ENCODE measurements at regions not wholly inside any gene's neighbourhood (a gene's known extent, or its start where the extent isn't known, plus 50 kb on each side); places are given as distances from the start of the nearest gene placed in this dataset.

DNA sequence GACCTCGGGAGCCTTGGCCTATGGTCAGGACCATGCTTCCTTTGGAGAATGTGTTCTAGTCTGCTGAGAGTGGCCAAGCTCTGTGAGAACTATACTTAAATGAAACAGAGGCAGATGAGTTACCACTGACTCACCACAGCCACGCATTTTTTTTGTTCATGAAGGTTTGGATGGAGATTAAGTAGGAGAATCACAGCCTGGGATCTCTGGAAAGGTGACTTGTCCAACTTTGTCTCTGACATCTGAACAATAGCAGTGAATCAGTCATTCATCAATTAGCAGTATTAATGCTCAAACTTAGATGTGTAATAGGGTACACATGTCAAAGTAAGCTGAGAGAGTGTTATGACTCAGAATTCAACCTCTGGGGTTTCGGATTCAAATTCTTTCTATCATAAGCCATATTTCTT, 100.7 kb upstream of the ANO3 start:
- no peaks in the 10 kb centered on the region for H3K36me3 ChIP-seq (ENCODE audit: insufficient read depth, low read length)
- no peak overlapping the region for H3K4me2 ChIP-seq (ENCODE audit: insufficient read depth, low read length)
- no peaks in the 10 kb centered on the region for H3K4me1 ChIP-seq (ENCODE audit: insufficient read depth, low read length)
- no peak overlapping the region for H2AFZ ChIP-seq (ENCODE audit: low read depth, low read length)
- no peak overlapping the region for H3K9ac ChIP-seq (ENCODE audit: low read depth, low read length)
- H3K9me3 ChIP-seq (ENCODE audit: insufficient read depth, low read length, severe bottlenecking): no peaks in the 10 kb centered on the region
- H4K20me1 ChIP-seq (ENCODE audit: insufficient read depth, low read length): no peaks in the 10 kb centered on the region
- no peaks in the 10 kb centered on the region for H3K79me2 ChIP-seq (ENCODE audit: insufficient read depth, low read length)
- TF ChIP-seq EZH2 (IDR thresholded peaks at IDR 0.05; ENCODE audit: borderline replicate concordance, low read depth, low read length, severe bottlenecking): no peak
- no peak overlapping the region for H3K27ac ChIP-seq (ENCODE audit: low read length)
- ATAC-seq (ENCODE audit: insufficient read depth, low read depth): no peak
- no peak for DNase-seq
- no peak overlapping the region for H3K4me3 ChIP-seq (ENCODE audit: low read depth in 1 of 2, low read length in 2 of 2)
- H3K27me3 ChIP-seq (ENCODE audit: insufficient read depth, low read length, poor library complexity): no peaks in the 10 kb centered on the region

DNA sequence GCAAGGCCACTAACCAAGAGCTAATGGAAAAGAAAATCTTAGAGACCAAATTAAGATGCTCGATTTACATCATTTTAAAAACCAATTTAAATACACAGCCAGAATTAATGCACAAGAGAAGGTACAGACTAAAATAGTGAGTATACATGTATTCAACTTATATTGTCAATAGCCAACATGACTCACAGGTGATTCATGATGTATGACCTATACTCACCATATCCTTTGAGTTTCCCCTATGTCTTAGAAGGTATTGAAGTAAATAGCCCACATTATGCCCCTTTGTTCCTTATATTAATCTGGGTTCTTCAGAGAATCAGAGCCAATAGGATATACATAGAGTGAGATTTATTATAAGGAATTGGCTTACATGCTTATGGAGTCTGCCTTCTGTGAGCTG, 97.5 kb upstream of the ANO3 start:
- H3K4me2 ChIP-seq (ENCODE audit: insufficient read depth, low read length): no peak overlapping the region
- H3K9ac ChIP-seq (ENCODE audit: low read depth, low read length): no peak overlapping the region
- no peak for TF ChIP-seq EZH2 (IDR thresholded peaks at IDR 0.05; ENCODE audit: borderline replicate concordance, low read depth, low read length, severe bottlenecking)
- TF ChIP-seq, protein P1, sequence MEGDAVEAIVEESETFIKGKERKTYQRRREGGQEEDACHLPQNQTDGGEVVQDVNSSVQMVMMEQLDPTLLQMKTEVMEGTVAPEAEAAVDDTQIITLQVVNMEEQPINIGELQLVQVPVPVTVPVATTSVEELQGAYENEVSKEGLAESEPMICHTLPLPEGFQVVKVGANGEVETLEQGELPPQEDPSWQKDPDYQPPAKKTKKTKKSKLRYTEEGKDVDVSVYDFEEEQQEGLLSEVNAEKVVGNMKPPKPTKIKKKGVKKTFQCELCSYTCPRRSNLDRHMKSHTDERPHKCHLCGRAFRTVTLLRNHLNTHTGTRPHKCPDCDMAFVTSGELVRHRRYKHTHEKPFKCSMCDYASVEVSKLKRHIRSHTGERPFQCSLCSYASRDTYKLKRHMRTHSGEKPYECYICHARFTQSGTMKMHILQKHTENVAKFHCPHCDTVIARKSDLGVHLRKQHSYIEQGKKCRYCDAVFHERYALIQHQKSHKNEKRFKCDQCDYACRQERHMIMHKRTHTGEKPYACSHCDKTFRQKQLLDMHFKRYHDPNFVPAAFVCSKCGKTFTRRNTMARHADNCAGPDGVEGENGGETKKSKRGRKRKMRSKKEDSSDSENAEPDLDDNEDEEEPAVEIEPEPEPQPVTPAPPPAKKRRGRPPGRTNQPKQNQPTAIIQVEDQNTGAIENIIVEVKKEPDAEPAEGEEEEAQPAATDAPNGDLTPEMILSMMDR (IDR thresholded peaks at IDR 0.05; ENCODE audit: borderline replicate concordance, extremely low read depth, low read length, poor library complexity, severe bottlenecking): no peak
- H3K4me1 ChIP-seq (ENCODE audit: insufficient read depth, low read length): no peaks in the 10 kb centered on the region
- no peak for DNase-seq
- H3K9me3 ChIP-seq (ENCODE audit: insufficient read depth, low read length, severe bottlenecking): no peaks in the 10 kb centered on the region
- no peak for ATAC-seq (ENCODE audit: insufficient read depth, low read depth)
- H2AFZ ChIP-seq (ENCODE audit: low read depth, low read length): no peak overlapping the region
- H4K20me1 ChIP-seq (ENCODE audit: insufficient read depth, low read length): no peaks in the 10 kb centered on the region
- H3K27ac ChIP-seq (ENCODE audit: low read length): no peak overlapping the region
- no peaks in the 10 kb centered on the region for H3K27me3 ChIP-seq (ENCODE audit: insufficient read depth, low read length, poor library complexity)
- H3K79me2 ChIP-seq (ENCODE audit: insufficient read depth, low read length): no peaks in the 10 kb centered on the region
- no peaks in the 10 kb centered on the region for H3K36me3 ChIP-seq (ENCODE audit: insufficient read depth, low read length)
- H3K4me3 ChIP-seq (ENCODE audit: low read depth in 1 of 2, low read length in 2 of 2): no peak overlapping the region

DNA sequence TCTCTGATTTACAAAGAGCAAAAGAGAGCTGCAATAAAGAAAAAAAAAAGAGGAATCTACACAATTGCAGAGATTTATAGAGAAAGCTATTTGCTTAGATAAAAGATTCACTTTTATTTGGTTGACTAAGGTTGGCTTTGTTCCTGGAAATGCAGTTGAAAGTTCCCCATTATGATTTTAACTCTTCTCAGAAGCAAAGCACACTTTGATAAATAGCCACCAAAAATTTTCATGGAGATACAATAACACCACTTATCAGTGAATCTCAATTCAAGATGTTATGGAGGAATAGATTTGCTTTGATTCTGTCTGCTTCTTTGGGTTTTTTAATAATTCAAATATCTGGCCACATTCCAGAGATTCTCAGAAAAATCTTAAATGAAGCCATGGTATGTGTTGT, 88.5 kb upstream of the ANO3 start:
- Histone ChIP-seq H3K79me2 (ENCODE audit: insufficient read depth, low read length) (no peaks in the 10 kb centered on the region), H3K4me3 (ENCODE audit: low read depth in 1 of 2, low read length in 2 of 2) (no peak overlapping the region), H3K9ac (ENCODE audit: low read depth, low read length) (no peak overlapping the region), H3K36me3 (ENCODE audit: insufficient read depth, low read length) (no peaks in the 10 kb centered on the region), H3K27me3 (ENCODE audit: insufficient read depth, low read length, poor library complexity) (no peaks in the 10 kb centered on the region), H3K27ac (ENCODE audit: low read length) (no peak overlapping the region), H3K4me2 (ENCODE audit: insufficient read depth, low read length) (no peak overlapping the region), H3K4me1 (ENCODE audit: insufficient read depth, low read length) (no peaks in the 10 kb centered on the region), H2AFZ (ENCODE audit: low read depth, low read length) (no peak overlapping the region), H3K9me3 (ENCODE audit: insufficient read depth, low read length, severe bottlenecking) (no peaks in the 10 kb centered on the region), H4K20me1 (ENCODE audit: insufficient read depth, low read length) (no peaks in the 10 kb centered on the region)
- no peak for ATAC-seq (ENCODE audit: insufficient read depth, low read depth)
- TF ChIP-seq, protein P1 (IDR thresholded peaks at IDR 0.05; ENCODE audit: borderline replicate concordance, extremely low read depth, low read length, poor library complexity, severe bottlenecking): no peak
- TF ChIP-seq EZH2 (IDR thresholded peaks at IDR 0.05; ENCODE audit: borderline replicate concordance, low read depth, low read length, severe bottlenecking): no peak
- no peak for DNase-seq

DNA sequence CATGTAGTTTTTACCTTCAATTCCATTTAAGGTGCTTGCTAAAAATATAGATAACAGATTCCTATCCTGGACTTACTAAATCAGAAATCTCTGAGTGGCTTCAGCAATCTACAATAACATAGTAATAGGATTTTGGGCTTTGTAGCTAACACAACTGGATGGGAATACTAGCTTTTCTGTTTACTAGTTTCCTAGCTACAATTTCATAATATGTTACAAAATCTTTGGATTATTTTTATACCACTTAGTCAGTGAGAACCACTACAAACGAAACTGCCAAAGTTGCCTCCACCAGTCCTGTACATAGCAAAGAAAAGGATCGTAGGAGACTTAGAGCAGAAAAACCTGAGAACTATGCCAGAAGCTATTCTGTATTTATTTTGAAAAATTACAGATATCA, 87.7 kb upstream of the ANO3 start:
- no peaks in the 10 kb centered on the region for H4K20me1 ChIP-seq (ENCODE audit: insufficient read depth, low read length)
- no peak for ATAC-seq (ENCODE audit: insufficient read depth, low read depth)
- TF ChIP-seq, protein P1 (IDR thresholded peaks at IDR 0.05; ENCODE audit: borderline replicate concordance, extremely low read depth, low read length, poor library complexity, severe bottlenecking): no peak
- no peak for TF ChIP-seq EZH2 (IDR thresholded peaks at IDR 0.05; ENCODE audit: borderline replicate concordance, low read depth, low read length, severe bottlenecking)
- no peaks in the 10 kb centered on the region for H3K27me3 ChIP-seq (ENCODE audit: insufficient read depth, low read length, poor library complexity)
- H3K36me3 ChIP-seq (ENCODE audit: insufficient read depth, low read length): no peaks in the 10 kb centered on the region
- DNase-seq: no peak
- no peak overlapping the region for H3K9ac ChIP-seq (ENCODE audit: low read depth, low read length)
- no peaks in the 10 kb centered on the region for H3K79me2 ChIP-seq (ENCODE audit: insufficient read depth, low read length)
- no peaks in the 10 kb centered on the region for H3K9me3 ChIP-seq (ENCODE audit: insufficient read depth, low read length, severe bottlenecking)
- H3K27ac ChIP-seq (ENCODE audit: low read length): no peak overlapping the region
- no peak overlapping the region for H3K4me2 ChIP-seq (ENCODE audit: insufficient read depth, low read length)
- H2AFZ ChIP-seq (ENCODE audit: low read depth, low read length): no peak overlapping the region
- no peak overlapping the region for H3K4me3 ChIP-seq (ENCODE audit: low read depth in 1 of 2, low read length in 2 of 2)
- no peaks in the 10 kb centered on the region for H3K4me1 ChIP-seq (ENCODE audit: insufficient read depth, low read length)

Measured in DND-41 (cell line).